GM18873 (cell line): ENCODE measurements at regions not wholly inside any gene's neighbourhood (a gene's known extent, or its start where the extent isn't known, plus 50 kb on each side); places are given as distances from the start of the nearest gene placed in this dataset.

Experiments
- ATAC-seq: cut with Tn5 transposase; IDR thresholded peaks from one replicate; pipeline ENCODE4 v1.9.1; 2021; ENCODE audit warnings: mild to moderate bottlenecking, moderate library complexity, moderate number of reproducible peaks; ENCODE audit not compliant: unreplicated experiment, low FRiP score

GRCh38 chr6:139611327-139612134 is 237.1 kb upstream of the CITED2 start:
- no peak for ATAC-seq

- no peak for ATAC-seq
These were observed 234.2 kb upstream of the CITED2 start for GRCh38 chr6:139608466-139609261.

- ATAC-seq: no peak
These were observed 230.9 kb upstream of the CITED2 start for GRCh38 chr6:139605350-139605749.

GRCh38 chr6:139603581-139603980 is 229.1 kb upstream of the CITED2 start:
- ATAC-seq: no peak

DNA sequence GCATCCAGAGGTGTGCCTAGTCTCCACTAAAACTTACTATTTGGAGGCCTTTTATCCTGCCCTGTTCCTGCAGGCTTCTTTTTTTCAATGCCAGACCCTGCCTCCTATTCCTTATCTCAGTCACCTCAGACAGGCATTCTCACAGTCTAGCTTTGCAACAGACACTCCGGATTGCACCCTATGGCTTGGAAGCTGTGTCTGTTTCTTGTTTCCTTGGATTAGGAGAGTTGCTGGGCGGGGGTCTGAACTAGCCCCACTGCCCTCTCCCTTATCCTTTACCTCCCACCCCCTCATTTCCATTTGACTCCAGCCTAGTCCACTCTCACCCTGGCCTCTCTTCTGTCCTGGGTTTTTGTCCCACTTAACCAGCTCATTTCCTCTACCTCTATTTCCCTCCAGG is 228.1 kb upstream of the CITED2 start:
- ATAC-seq: no peak

- peak; percentile 99 for ATAC-seq
These were observed 226.5 kb upstream of the CITED2 start for GRCh38 chr6:139600919-139601475.

GRCh38 chr6:139600343-139600742 is 225.9 kb upstream of the CITED2 start:
- no peak for ATAC-seq

- no peak for ATAC-seq
These were observed 223.6 kb upstream of the CITED2 start for GRCh38 chr6:139597771-139598755.

DNA sequence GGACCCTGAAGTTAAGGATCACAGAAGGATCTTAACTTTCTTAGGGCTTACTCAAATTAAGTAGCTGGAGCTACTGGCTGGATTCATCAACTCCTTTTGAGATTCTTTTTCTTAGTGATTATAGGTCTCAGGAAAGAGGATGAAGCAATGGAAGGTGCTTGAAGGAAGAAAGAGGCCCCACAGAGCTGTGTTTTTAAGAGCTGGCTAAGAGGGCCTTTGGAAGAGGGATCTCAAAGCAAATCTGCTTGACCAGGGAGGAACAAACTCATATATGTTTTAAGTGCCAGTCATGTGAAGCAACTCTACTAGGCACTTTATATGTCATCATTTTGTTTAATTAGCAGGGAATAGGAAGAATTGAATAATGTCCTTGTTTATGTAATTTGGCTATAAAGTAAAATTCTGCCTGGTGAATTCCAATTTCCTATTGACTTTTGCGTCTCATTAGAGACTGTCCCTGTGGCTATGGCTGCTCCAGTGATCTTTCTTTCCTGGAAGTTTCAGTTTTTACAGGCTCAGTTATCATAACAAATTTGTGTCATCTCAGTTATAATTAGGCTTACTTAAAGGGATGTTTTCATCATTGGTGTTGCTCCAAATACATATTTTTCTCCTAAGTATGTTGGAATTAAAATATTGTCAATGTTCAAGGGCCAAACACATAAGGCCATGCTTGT is 222.8 kb upstream of the CITED2 start:
- ATAC-seq: no peak

- no peak for ATAC-seq
These were observed 220.7 kb upstream of the CITED2 start for GRCh38 chr6:139595183-139595582.

GRCh38 chr6:139594333-139594965 is 220.0 kb upstream of the CITED2 start:
- no peak for ATAC-seq

DNA sequence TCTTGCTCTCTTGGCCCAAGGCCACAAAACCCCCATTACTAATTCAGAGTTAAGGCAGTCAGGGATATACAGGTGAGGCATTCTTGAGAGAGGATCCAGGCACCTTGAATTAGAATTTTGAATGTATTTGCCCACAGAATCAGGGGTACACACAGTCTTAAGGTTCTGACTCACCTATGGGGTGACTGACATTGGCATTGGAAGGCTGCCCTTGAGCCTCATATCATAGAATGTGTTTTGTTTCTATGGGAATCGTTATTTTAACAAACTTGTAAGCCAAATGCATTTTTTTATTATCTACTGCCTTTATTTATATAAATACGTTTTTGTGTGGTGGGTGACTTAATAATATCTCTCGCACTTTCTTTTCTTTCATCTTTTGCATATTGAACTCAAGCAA is 218.6 kb upstream of the CITED2 start:
- ATAC-seq: no peak

- no peak for ATAC-seq
These were observed 217.6 kb upstream of the CITED2 start for GRCh38 chr6:139592011-139592410.

- ATAC-seq: no peak
These were observed 216.8 kb upstream of the CITED2 start for GRCh38 chr6:139591075-139591865.

DNA sequence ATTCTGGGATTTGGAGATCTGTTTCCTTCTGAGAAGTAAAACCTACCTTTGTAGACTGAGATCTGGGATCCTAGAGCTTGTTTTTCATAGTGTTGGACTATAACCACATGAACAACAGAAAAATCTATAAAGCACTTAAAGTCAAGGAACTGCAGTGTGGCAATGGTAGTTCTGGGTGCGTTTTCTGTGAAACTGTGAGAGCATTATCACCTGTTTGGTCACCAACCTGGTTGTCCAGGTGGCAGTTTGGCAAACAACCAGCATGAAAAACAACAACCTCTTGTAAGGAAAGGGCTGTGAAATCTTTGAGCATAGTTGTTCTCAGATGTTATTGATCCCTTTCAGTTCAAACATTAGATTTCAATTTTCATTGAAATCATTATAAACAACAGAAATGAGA is 215.8 kb upstream of the CITED2 start:
- no peak for ATAC-seq

DNA sequence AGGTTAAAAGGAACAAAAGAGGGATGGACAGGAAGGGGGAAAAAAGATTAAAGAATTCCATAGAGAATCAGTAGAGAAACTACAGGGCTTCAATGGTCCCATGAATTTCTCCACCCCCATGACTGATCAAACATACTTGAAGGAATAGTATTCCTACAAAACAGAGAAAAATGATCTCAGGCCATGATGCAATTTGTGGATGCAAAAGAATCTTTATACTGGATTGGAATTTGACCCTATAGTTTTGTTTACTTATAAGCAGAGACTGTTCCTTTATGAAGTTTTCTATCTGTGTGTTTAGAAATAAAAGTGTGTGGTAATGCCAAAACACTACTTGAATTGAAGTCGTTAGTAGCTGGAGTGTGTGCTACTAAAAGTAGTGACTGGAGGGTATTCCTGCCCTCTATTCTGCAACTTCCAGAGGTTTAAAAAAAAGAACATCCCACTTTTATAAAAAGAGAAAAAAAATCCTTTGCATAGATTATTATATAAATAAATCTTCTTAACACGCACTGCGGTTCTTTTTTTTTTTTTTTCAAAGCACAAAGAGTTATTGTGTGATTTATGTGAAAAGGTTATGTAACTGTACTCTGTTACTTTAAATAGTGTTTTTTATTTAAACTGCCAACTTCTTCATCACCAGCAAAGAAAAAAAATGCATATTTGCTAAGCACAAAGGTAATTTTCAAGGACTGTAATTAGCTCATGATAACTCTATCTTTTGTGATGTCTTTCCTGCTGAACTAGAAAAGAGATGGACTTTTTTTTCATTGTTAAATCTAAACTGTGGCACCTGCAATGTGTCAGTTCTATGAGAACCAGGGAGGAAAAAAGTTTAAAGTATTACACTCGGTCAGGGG is 214.5 kb upstream of the CITED2 start:
- no peak for ATAC-seq

- no peak for ATAC-seq
These were observed 213.7 kb upstream of the CITED2 start for GRCh38 chr6:139588076-139588639.
